ENCODE measurements at regions not wholly inside any gene's neighbourhood (a gene's known extent, or its start where the extent isn't known, plus 50 kb on each side); places are given as distances from the start of the nearest gene placed in this dataset.

GRCh38 chr12:77377116-77377515, 311.7 kb upstream of the E2F7 start:
- H3K27ac ChIP-seq, result no peak overlapping the region
- ATAC-seq (ENCODE audit: low FRiP score in 2 of 2) (no peak), DNase-seq (no peak)
- no peaks in the 10 kb centered on the region for H3K4me1 ChIP-seq
- no peaks in the 10 kb centered on the region for H3K9me3 ChIP-seq
- 34 to 56% methylated on average over 1 of the region's 1 CpG for WGBS, 2 donors
- no peaks in the 10 kb centered on the region for H3K27me3 ChIP-seq
- H3K36me3 ChIP-seq, result no peaks in the 10 kb centered on the region
- TF ChIP-seq EP300 (IDR thresholded peaks at IDR 0.05) (no peak), CTCF (IDR thresholded peaks at IDR 0.05) (no peak), POLR2AphosphoS5 (IDR thresholded peaks at IDR 0.05) (no peak), POLR2A (IDR thresholded peaks at IDR 0.05) (no peak)
- no peak overlapping the region for H3K4me3 ChIP-seq

GRCh38 chr12:77374673-77375072, 309.3 kb upstream of the E2F7 start:
- Histone ChIP-seq H3K9me3 (no peaks in the 10 kb centered on the region), H3K27ac (no peak overlapping the region), H3K27me3 (no peaks in the 10 kb centered on the region), H3K4me1 (no peaks in the 10 kb centered on the region), H3K4me3 (no peak overlapping the region), H3K36me3 (no peaks in the 10 kb centered on the region)
- TF ChIP-seq POLR2AphosphoS5 (IDR thresholded peaks at IDR 0.05) (no peak), EP300 (IDR thresholded peaks at IDR 0.05) (no peak), POLR2A (IDR thresholded peaks at IDR 0.05) (no peak), CTCF (IDR thresholded peaks at IDR 0.05) (no peak)
- 44% methylated on average over 1 of the region's 1 CpG for WGBS, 2 donors
- DNase-seq (no peak), ATAC-seq (ENCODE audit: low FRiP score in 2 of 2) (no peak)

- ATAC-seq (ENCODE audit: low FRiP score in 2 of 2), result no peak
- no peak for DNase-seq
- Histone ChIP-seq H3K27ac (no peak overlapping the region), H3K9me3 (no peaks in the 10 kb centered on the region), H3K36me3 (no peaks in the 10 kb centered on the region), H3K27me3 (no peaks in the 10 kb centered on the region), H3K4me1 (no peaks in the 10 kb centered on the region), H3K4me3 (no peak overlapping the region)
- TF ChIP-seq POLR2AphosphoS5 (IDR thresholded peaks at IDR 0.05), result no peak
- 53 to 69% methylated on average over 1 of the region's 1 CpG for WGBS, 2 donors
Observed at GRCh38 chr12:77372494-77372893, 307.1 kb upstream of the E2F7 start.

DNA sequence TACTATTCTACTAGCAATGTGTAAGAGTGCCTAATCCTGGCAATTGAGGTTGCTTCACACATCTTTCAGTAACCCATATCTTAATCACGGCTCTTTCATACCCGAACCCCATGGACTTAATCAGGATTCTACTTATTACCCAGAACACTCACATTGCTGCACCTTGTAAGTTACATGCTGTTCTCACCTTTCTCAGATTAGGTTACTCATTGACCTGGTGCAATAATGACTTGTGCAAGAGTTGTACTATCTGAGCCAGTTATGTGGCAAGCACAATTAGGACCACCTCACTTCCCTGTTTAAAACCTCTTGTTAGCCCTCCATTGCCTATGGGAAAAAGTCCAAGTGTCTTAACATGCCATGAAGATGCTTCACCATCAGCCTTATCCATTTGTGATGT, 306.7 kb upstream of the E2F7 start:
- Histone ChIP-seq H3K36me3 (no peaks in the 10 kb centered on the region), H3K9me3 (no peaks in the 10 kb centered on the region), H3K27ac (no peak overlapping the region), H3K27me3 (no peaks in the 10 kb centered on the region), H3K4me1 (no peaks in the 10 kb centered on the region), H3K4me3 (no peak overlapping the region)
- WGBS, 2 donors, result 65 to 92% methylated on average over 2 of the region's 2 CpGs
- DNase-seq (no peak), ATAC-seq (ENCODE audit: low FRiP score in 2 of 2) (no peak)
- TF ChIP-seq CTCF (IDR thresholded peaks at IDR 0.05) (no peak), EP300 (IDR thresholded peaks at IDR 0.05) (no peak), POLR2AphosphoS5 (IDR thresholded peaks at IDR 0.05) (no peak), POLR2A (IDR thresholded peaks at IDR 0.05) (no peak)

- TF ChIP-seq POLR2AphosphoS5 (IDR thresholded peaks at IDR 0.05) (no peak), EP300 (IDR thresholded peaks at IDR 0.05) (no peak), POLR2A (IDR thresholded peaks at IDR 0.05) (no peak), CTCF (IDR thresholded peaks at IDR 0.05) (no peak)
- 91 to 93% methylated on average over 2 of the region's 2 CpGs for WGBS, 2 donors
- no peaks in the 10 kb centered on the region for H3K27me3 ChIP-seq
Observed at GRCh38 chr12:77368379-77368778, 303.0 kb upstream of the E2F7 start.

More at GRCh38 chr12:77368379-77368778, 303.0 kb upstream of the E2F7 start:
- no peaks in the 10 kb centered on the region for H3K36me3 ChIP-seq
- no peaks in the 10 kb centered on the region for H3K9me3 ChIP-seq
- no peak overlapping the region for H3K4me3 ChIP-seq
- no peak for DNase-seq
- no peaks in the 10 kb centered on the region for H3K4me1 ChIP-seq
- H3K27ac ChIP-seq, result no peak overlapping the region
- ATAC-seq (ENCODE audit: low FRiP score in 2 of 2), result no peak
